Activated CD8-positive, alpha-beta memory T cell treated with anti-CD3 and anti-CD28 coated beads, Interleukin-2, amount 50 U/mL, for 4 hours (primary cell): ENCODE measurements at regions not wholly inside any gene's neighbourhood (a gene's known extent, or its start where the extent isn't known, plus 50 kb on each side); places are given as distances from the start of the nearest gene placed in this dataset.
"Not testable (repeated sequence)": the region's sequence is repeated elsewhere in the genome, so short reads cannot be mapped to it uniquely, and the experiment has no call there.

ENCODE experiments used
- DNase-seq: peaks from one replicate; pipeline ENCODE4 v3.0.0-alpha.2; 2020

DNA sequence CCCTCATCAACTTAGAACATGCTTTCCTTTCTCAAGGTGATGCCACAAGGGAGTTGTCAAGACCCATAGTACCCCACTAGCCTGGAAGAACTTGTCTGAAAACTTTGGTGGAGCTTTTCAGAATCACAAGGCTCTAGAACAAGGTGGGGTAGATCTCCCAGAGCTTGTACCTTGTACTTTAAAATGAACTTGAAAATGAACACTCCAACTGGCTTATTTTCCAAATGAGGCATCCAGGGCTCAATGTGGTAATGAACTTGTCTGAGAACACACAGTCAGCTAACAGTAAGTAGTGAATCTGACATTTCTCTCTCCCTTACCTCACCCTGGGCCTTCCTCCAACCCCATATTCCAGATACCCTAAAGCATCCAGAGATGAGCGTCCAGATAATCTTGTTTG is 81.8 kb upstream of the THBS1 start:
- no peak for DNase-seq

DNA sequence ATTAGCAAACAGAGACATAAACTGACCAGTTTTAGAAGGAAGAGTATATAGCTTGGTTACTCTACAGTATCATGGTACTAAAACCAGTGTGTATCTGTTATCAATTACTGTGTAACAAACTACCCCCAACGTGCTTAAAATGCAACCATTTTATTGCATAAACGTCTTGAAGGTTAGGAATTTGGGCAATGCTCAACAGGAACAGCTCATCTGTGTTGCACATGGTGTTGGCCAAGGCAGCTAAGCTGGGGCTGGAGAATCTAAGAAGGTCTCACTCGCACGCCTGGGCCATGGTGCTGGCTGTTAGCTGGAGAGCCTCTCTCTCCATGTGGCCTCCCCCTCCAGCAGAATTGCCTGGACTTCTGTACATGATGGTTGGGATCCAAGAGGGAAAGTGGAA is 81.2 kb upstream of the THBS1 start:
- no peak for DNase-seq

DNA sequence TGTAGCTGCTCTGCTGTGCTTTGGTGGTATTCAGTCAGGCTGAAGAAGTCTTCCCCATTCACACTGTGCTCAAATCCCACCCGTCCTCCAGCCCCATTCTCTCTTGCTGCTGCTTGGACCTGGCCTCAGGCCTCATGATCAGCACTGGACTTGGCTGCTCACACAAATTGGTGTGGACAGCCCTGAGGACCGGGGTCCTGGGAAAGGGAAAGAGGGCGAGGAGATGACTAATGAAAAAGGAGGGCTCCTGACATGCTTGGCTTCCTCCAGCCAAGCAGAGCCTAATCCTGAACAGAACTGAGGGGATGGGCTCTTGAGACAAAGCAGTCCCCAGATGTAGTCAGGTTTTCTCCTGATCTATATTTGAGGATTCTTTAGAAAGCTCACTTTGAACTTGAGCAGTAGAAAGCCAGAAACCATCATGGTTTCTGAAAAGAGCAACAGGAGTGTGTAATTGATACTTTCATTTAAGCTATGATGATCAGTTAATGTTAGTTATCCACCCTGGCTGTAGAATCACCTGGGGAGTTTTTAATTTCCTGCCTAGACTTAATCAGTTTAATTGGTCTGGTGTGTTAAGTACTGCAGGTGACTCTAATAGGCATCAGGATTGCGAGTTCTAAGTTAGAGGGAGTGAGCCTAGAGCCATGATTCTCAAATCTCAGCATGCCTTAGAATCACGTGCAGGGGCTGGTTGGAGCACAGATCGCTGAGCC is 79.4 kb upstream of the THBS1 start:
- DNase-seq = no peak

DNA sequence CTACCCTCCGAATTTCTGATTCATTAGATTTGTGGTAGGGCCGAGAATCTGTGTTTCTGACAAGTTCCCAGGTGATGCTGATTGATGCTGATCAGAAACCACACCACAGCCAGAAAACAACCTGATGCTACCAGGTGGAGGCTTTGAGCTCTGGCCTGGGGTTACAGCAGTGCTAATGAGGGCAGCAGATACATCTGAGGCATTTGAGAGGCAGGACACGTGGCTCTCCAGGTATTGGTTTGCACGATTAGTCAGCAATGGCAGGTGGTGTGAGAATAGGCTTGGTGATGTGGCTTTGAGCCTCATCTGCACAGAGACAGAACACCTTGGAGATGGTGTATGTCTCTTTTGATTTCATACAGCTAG is 78.8 kb upstream of the THBS1 start:
- no peak for DNase-seq

DNA sequence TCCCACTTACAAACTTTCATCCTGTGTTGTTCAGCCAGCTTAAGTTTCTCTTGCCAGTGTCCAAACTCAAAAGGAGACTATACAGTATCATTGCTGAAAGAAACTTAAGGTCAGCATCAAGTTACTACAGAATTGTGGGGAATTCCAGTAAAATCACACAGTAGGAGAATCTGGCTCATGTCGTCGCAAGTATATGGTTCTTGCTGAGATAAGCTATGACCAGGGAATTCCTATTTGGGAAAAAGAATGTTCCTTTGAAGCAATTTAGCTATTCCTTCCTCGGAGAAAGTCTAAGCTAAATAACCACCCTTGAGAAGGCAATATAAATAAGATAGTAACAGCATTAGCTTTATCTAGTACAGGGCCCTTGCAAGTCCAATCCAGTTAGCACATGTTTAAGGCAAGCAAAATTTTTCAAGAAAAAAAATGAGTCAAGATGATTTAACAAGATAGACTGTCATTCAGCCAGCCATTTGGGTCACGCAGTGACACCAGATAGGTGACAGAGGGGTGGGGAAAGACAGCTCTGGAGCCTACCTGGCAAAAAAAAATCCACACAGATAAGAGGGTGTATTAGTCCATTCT is 78.2 kb upstream of the THBS1 start:
- no peak for DNase-seq

DNA sequence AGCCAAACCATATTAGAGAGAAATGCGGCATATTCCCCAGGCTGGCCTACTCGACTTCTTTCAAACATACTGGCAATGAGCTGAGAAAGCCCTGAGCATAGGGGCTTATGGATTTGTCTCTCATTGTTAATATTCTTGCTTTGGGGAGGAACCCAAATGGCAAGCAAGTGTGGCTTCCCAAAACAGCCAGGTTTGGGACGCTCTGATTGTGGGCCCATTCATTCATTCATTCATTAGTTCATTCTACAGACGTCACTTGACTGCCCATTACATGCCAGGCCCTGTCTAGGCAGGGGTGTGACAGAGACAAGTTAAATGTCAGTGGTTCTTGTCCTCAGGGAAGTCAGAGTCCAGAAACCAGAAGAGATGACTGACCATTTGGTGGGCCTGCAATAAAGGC is 77.4 kb upstream of the THBS1 start:
- no peak for DNase-seq

DNA sequence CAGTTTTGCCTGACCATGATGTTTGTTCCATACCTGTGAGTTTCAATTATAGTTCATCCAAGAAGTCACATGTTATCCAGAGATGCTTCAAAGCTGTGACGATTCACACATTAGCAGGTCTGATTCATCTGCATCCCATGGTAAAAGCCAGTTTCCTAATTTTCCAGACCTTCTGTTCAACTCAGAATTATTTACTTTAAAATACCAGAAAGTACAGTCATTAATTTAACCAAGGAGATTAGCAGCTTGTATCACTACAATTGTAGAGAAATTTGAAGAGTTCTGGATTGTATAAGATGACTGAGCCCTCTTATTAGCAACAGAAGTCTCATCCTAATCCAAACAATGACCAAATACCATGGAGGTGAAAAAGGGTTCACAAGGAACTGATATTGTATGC is 76.1 kb upstream of the THBS1 start:
- no peak for DNase-seq

DNA sequence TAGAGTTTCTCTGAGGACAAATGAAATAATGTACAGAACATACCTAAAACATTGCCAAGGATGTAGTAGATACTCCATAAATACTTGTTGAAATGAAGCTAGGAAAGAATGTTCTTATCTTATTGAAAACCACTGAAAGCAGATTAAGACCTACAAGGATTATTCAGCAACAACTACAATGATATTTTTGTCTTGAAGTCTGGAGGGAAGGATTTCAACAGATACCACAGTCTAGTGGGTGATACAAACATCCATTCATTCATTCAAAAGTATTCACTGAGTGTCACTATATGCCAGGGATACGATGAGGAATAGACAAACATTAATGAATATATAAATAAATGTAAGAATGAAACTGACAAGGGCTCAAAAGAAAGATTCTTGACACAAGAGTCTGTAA is 74.7 kb upstream of the THBS1 start:
- DNase-seq = no peak

DNA sequence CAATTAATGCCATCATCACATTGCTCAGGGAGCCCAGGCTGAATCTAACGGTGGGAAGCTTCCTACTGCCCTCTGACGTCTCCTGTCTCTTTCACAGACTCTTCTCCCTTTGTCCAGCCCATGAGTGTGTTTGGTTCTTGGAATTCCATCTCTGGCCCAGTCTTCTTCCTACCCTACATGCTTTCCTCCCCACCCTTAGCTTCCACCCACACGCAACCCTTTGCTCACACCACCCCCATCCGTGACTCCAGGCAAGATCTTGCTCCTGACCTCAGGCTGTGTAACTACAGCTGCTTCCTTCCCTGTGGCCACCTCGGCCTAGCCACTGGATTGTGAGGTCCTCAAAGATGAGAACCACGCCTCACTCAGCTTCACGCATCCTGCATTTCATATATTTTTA is 72.3 kb upstream of the THBS1 start:
- no peak for DNase-seq

DNA sequence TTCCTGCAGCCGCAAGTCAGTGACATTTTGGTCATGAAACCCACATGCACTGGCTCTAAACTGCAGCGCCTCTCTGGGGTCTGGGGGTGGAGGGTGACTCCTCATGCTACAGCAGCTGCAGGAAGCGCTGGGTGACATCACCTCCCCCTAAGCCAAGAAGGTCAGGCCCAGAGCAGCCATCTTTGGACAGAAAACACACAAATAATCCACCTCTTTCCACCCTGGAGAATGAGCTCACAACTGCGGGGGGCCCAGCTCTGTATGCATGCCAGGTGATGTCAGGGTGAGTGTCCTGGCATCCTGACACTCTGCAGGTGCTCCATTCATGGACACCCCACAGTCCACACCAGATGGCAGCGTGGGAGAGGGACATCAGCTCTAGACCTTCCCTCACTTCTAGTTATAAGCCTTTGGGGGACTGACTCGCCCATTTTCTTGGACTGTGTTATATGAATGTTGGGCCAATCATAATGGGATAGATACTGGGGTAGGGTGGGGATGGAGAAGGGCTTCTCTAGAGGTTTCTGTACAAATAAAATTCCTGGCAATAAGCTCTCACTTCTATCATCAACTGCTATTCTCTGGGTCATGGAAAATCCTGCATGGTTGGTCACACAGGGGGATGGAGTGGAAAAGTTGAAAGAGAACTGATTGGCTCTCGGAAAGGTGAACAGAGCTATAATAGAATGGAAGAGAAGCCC is 70.7 kb upstream of the THBS1 start:
- no peak for DNase-seq

DNA sequence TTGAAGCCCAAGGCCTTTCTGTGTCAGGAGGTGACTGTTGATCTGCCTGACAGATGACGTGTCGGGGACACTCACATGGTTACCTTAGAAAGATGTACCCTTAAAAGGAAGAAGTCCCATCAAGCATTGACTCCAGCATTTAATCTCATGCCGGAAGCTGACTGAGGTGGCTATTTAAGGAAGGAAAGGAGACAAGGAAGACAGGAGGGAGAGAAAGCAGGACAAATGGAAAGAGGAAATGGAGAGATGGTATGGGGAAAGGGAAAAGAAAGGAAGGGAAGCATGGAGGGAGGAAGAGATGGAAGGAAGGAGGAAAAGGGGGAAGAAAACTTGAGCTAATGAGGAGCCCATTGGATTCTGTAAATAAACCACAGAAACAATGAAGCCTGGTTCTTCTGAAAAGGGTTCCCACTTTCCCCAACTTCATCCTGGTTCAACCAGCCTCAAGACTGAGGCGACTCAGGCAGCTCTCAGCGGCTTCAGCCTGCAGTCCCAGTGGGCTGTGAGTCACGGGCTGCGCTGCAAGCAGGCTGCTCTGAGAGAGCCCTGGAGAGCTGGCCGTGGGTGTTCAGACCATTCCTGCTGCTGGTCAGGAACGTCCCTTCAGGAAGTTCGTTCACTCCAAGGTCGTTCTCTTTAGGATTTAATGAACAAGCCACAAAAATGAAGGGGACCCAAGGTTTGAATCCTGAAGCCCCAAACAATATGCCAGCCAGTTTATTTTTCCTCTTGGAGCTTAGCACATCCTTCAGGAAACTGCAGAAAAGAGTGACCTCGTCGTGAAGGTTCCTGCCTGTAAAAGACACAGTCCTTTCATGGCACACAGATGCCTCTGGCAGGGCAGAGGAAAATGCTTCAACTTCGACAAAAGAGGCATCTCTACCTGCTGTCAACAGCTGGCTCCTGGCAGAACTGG is 69.6 kb upstream of the THBS1 start:
- no peak for DNase-seq

DNA sequence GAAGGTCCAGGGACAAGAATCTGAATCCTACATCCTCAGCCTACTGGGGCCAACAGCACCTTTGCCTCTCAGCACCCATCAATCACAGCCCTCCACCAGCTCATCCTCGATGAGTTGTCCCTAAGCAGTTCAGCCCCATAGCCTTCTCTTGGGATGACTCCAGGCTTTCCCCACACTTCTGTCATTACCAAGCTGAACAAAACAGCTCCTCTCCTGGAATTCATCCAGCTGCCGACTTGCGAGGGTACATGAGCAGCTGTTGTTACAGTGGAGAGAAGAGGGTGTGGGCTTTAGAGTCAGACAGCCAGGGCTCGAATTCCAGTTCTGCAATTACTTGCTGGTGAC is 69.0 kb upstream of the THBS1 start:
- DNase-seq = no peak

DNA sequence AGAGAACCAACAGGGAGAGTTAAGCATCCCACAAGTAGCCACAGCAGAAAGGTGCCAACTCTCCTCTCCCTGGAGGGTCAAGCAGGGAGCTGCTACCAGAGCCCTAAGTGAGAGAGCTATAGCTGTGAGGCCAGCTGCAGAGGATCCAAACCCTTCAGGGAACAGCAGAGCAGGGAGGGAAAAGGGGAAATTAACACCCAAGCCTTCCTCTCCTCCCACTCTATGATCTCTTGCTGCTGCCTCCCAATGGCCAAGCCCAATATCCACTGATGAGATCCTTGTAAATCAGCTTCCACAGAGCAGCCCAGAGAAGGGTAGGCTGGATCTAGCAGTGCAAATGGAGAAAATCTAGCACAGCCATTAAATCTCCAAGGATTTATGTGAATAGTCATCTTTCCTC is 68.2 kb upstream of the THBS1 start:
- DNase-seq = no peak

DNA sequence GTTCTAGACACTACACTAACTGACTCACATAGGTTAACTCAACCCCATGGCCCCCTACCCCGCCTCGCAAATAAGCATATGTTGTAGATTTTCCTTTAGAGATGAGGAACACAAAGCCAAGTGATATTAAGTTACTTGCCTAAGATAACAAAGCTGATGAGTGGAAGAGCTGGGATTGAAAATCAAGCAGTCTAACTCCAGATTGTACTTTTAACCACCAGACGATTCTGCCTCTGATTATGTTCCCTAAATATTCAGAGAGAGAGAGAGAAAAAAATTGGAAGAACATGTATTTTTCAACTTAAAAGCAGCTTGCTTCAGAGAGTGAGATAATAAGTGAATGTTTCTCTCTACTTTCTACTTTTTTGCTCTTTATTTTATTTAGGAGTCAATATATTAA is 66.9 kb upstream of the THBS1 start:
- DNase-seq = no peak

DNA sequence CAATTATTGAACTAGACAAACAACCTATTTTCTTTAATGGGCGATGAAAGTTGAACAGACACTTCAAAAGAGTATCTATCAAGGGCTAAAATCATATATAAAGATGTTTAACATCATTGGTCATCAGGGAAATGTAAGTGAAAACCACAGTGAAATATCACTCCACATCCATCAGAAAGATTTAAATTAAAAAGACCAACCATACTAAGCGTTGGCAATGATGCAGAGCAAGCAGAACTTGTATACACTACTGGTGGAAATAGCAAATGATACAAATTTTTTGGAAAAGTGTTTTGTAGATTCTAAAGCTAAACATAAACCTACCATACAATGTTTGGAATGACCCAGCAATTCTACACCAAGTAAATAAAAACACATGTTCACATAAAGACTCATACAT is 65.9 kb upstream of the THBS1 start:
- DNase-seq = no peak

DNA sequence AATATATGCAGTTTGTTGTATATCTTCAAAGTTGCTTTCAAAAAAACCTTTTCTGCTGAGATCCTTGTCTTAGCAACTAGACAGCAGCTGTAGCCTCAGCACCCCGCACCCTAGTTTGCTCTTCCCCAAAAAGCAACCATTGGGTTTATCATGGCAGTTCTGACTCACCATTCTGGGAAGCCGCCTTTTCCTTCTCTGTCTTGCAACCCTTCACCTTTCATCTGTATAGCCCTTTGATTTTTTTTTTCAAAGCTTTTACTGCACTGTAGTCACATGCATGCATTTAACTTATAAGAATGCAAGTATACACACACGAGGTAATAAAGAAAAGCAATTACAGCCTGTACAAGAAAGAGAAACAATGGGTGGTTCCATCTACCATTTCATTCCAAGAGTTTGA is 65.1 kb upstream of the THBS1 start:
- DNase-seq = no peak

DNA sequence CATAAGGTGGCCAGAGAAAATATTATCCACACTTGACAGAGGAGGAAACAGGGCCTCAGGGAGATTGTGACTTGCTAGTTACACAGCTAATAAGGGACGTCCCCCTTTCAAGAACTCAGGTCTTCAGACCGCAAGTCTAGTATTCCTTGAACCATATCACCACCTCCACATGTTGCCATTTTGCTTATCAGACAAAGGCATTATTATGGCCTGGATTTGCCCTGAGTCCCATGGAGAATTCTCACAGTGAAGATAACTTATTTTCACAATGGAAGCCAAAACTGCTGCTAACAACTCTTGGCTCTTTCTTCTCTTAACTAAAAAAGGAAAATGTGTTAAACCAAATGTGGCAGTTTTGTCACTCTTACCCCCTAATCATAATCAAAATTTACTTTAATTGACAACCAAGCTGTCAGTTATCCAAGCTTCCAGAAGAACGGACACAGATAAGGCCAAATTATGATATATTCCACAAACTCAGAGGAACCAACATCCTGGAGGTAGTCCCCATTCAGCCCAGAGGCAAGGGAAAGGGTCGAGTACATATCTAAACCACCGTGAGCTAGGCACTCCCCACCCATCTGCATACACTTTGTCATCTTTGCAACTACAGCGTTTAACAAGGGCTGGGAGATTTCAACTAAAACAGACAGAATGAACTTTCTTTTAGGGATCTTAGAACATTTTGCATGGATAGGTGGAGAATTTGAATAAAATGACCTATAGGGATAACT is 63.6 kb upstream of the THBS1 start:
- no peak for DNase-seq

DNA sequence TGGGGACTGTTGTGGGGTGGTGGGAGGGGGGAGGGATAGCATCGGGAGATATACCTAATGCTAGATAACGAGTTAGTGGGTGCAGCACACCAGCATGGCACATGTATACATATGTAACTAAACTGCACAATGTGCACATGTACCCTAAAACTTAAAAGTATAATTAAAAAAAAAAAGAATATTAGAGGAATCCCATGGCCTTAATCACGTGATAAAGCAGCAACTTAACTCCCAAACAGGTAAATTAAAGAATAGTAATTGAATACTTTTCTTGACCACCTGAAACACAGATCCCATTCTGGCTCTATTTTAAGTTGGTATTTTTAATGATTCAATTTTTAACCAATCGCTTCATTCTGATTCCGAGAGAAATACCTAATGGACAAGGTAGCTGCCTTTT is 56.9 kb upstream of the THBS1 start:
- not testable (repeated sequence) for DNase-seq

DNA sequence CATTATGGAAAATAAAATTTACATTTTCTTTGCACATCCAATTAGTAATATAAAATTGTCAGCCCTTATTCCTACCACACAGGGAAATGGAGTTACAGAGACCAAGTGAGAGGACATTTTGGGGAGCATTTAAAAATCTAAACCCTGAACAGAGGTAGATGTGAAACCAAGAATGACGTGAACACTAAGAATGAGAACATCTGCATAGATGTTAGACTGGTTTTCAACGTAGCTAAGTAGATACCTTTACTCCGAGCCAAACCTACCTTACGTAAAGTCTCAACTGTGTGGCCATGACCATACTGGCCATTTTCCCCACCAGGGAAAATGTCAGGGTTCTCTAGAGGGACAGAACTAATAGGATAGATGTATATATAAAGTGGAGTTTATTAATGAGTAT is 51.4 kb upstream of the THBS1 start:
- no peak for DNase-seq

DNA sequence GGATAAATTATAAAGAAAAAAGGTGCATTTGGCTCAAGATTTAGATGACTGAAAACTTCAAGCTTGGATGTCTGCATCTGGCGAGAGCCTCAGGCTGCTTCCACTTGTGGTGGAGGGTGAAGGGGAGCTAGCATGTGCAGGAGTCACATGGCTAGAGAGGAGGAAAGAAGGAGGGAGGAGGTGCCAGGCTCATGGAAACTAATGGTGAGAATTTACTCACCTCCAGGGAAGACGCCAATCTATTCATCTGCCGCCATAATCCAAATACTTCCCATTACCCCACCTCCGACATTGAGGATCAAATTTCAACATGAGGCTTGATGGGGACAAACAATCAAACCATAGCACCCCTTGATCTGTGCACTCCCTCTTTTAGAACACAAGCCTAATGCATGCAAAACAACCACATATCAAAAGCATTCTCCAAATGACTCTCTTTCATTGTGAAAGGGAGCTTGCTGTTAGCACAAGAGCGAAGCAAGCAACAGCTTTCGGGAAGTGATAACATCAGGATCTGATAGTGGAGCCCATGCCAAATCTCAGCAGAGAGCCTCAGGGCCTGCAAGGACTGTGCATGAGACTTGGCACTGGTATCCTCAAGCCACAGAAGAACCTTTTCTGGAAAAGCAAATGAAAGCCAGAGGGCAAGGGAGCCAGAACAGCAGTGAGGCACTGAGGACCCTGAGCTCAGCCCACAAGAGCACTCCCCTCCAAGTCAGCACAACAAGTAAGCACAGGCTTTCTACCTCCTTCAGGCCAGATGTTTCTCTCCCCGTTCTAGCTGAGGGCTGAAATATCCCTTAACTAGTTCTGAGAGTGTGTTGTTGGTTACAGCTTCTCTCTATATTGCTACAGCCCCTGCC is 50.2 kb upstream of the THBS1 start:
- no peak for DNase-seq
